ENCODE measurements at regions not wholly inside any gene's neighbourhood (a gene's known extent, or its start where the extent isn't known, plus 50 kb on each side); places are given as distances from the start of the nearest gene placed in this dataset.

GRCh38 chr16:6192532-6192931 lies 1094.9 kb upstream of the EEF2KMT start:
- no peak for TF ChIP-seq POLR2A (IDR thresholded peaks at IDR 0.05; ENCODE audit: extremely low read depth, insufficient read length)
- no peak for TF ChIP-seq MYC (IDR thresholded peaks at IDR 0.05; ENCODE audit: low read depth, low read length)
- TF ChIP-seq MAX (IDR thresholded peaks at IDR 0.05; ENCODE audit: low read depth, low read length) = no peak
- no peak for TF ChIP-seq CTCF (IDR thresholded peaks at IDR 0.05; ENCODE audit: low read depth, low read length)
- DNase-seq (ENCODE audit: low read depth) = no peak
- H3K4me3 ChIP-seq (ENCODE audit: low read depth, low read length) = no peak overlapping the region

GRCh38 chr16:6190776-6191175 lies 1093.2 kb upstream of the EEF2KMT start:
- H3K4me3 ChIP-seq (ENCODE audit: low read depth, low read length) = no peak overlapping the region
- DNase-seq (ENCODE audit: low read depth) = no peak
- TF ChIP-seq MYC (IDR thresholded peaks at IDR 0.05; ENCODE audit: low read depth, low read length) (no peak), POLR2A (IDR thresholded peaks at IDR 0.05; ENCODE audit: extremely low read depth, insufficient read length) (no peak), MAX (IDR thresholded peaks at IDR 0.05; ENCODE audit: low read depth, low read length) (no peak), CTCF (IDR thresholded peaks at IDR 0.05; ENCODE audit: low read depth, low read length) (no peak)

GRCh38 chr16:6189216-6189615 lies 1091.6 kb upstream of the EEF2KMT start:
- H3K4me3 ChIP-seq (ENCODE audit: low read depth, low read length) = no peak overlapping the region
- DNase-seq (ENCODE audit: low read depth) = no peak
- TF ChIP-seq CTCF (IDR thresholded peaks at IDR 0.05; ENCODE audit: low read depth, low read length) (no peak), POLR2A (IDR thresholded peaks at IDR 0.05; ENCODE audit: extremely low read depth, insufficient read length) (no peak), MAX (IDR thresholded peaks at IDR 0.05; ENCODE audit: low read depth, low read length) (no peak), MYC (IDR thresholded peaks at IDR 0.05; ENCODE audit: low read depth, low read length) (no peak)

GRCh38 chr16:6177616-6178180 lies 1080.1 kb upstream of the EEF2KMT start:
- TF ChIP-seq MAX (IDR thresholded peaks at IDR 0.05; ENCODE audit: low read depth, low read length) (no peak), MYC (IDR thresholded peaks at IDR 0.05; ENCODE audit: low read depth, low read length) (no peak), CTCF (IDR thresholded peaks at IDR 0.05; ENCODE audit: low read depth, low read length) (no peak), POLR2A (IDR thresholded peaks at IDR 0.05; ENCODE audit: extremely low read depth, insufficient read length) (no peak)
- no peak for DNase-seq (ENCODE audit: low read depth)
- no peak overlapping the region for H3K4me3 ChIP-seq (ENCODE audit: low read depth, low read length)

GRCh38 chr16:6170022-6170421 lies 1072.4 kb upstream of the EEF2KMT start:
- no peak for TF ChIP-seq CTCF (IDR thresholded peaks at IDR 0.05; ENCODE audit: low read depth, low read length)
- no peak for TF ChIP-seq POLR2A (IDR thresholded peaks at IDR 0.05; ENCODE audit: extremely low read depth, insufficient read length)
- no peak for TF ChIP-seq MAX (IDR thresholded peaks at IDR 0.05; ENCODE audit: low read depth, low read length)
- no peak for TF ChIP-seq MYC (IDR thresholded peaks at IDR 0.05; ENCODE audit: low read depth, low read length)
- H3K4me3 ChIP-seq (ENCODE audit: low read depth, low read length) = no peak overlapping the region
- no peak for DNase-seq (ENCODE audit: low read depth)
